Endothelial cell of umbilical vein (primary cell): ENCODE measurements at regions not wholly inside any gene's neighbourhood (a gene's known extent, or its start where the extent isn't known, plus 50 kb on each side); places are given as distances from the start of the nearest gene placed in this dataset.

Source experiments
- BruUV-seq: library from RNA; stranded (reverse); fragments of 400-500 nt; replicated peaks from 2 replicates; lab custom pipeline; 2021; lab: Mats Ljungman, UMichigan
- CTCF ChIA-PET: fragments of 300-600, 350-600 bp; sonication (Branson Sonifier 250); formaldehyde crosslinking; loops from one replicate; lab custom pipeline; 2021; ENCODE audit warnings: antibody characterized with exemption, inconsistent platforms; lab: Charles Lee
- POLR2A ChIA-PET: fragments of 300-600, 350-600 bp; sonication (Branson Sonifier 250); formaldehyde crosslinking; loops from one replicate; lab custom pipeline; 2021; ENCODE audit warnings: antibody characterized with exemption, inconsistent platforms; lab: Charles Lee
- DNase-seq: peaks from one replicate; pipeline ENCODE4 v3.0.0-alpha.2; 2011; ENCODE audit warnings: low read depth, low spot score
- FAIRE-seq: peaks from 2 replicates; lab custom pipeline; 2011; peaks lifted over from hg19 to GRCh38; lab: Jason Lieb, UNC
- H2AFZ ChIP-seq: 2 replicates; pipeline ENCODE4 v1.6.0; 2012; ENCODE audit warnings: low read depth, low read length, control low read depth, inconsistent platforms
- H3K27ac ChIP-seq: 2 replicates; pipeline ENCODE4 v1.5.1; 2011; ENCODE audit warnings: low read depth, mild to moderate bottlenecking, control low read depth, low read length, moderate library complexity; ENCODE audit not compliant: insufficient read depth
- H3K27me3 ChIP-seq, 2 experiments: 2 replicates each; pipeline versions ENCODE4 v1.6.0 to v1.6.1; 2011; ENCODE audit warnings: low read length in 2 of 2, mixed read lengths in 1 of 2; ENCODE audit not compliant: control insufficient read depth in 2 of 2, insufficient read depth in 2 of 2
- H3K36me3 ChIP-seq, 2 experiments: 2 replicates in 1 of 2; 3 replicates in 1 of 2; pipeline ENCODE4 v1.5.1; 2011; ENCODE audit warnings: low read length in 2 of 2, mild to moderate bottlenecking in 1 of 2, moderate library complexity in 1 of 2; ENCODE audit not compliant: control insufficient read depth in 2 of 2, insufficient read depth in 2 of 2; ENCODE audit errors: extremely low read depth in 1 of 2
- H3K4me1 ChIP-seq: 3 replicates; pipeline ENCODE4 v1.5.1; 2011; ENCODE audit warnings: mild to moderate bottlenecking, low read length; ENCODE audit not compliant: control insufficient read depth, insufficient read depth; ENCODE audit errors: extremely low read depth
- H3K4me2 ChIP-seq: 2 replicates; pipeline ENCODE4 v1.6.1; 2011; ENCODE audit warnings: low read length, control low read depth, mixed read lengths; ENCODE audit not compliant: insufficient read depth
- H3K4me3 ChIP-seq, 3 experiments: fragments of 200-600 bp in 1 of 3; sonication (generic), shearing (Covaris generic) in 1 of 3; replicated peaks in 1 of 3; 2 replicates each; pipeline ENCODE4 v1.5.1; 2011 to 2016; ENCODE audit warnings: control low read depth in 3 of 3, low read length in 3 of 3, mild to moderate bottlenecking in 2 of 3, inconsistent platforms in 1 of 3, low read depth in 1 of 3, moderate library complexity in 1 of 3; ENCODE audit not compliant: insufficient read depth in 1 of 3
- H3K79me2 ChIP-seq: 2 replicates; pipeline ENCODE4 v1.6.0; 2012; ENCODE audit warnings: low read length, inconsistent platforms; ENCODE audit not compliant: control insufficient read depth, insufficient read depth
- H3K9ac ChIP-seq: replicated peaks from 2 replicates; pipeline ENCODE3; 2011; ENCODE audit warnings: low read length, control low read depth; ENCODE audit not compliant: insufficient read depth; ENCODE audit errors: extremely low read depth
- H3K9me1 ChIP-seq: replicated peaks from 3 replicates; pipeline ENCODE4 v1.6.0; 2011; ENCODE audit warnings: mild to moderate bottlenecking, low read length; ENCODE audit not compliant: control insufficient read depth, insufficient read depth; ENCODE audit errors: extremely low read depth
- H3K9me3 ChIP-seq: replicated peaks from 2 replicates; pipeline ENCODE4 v1.5.1; 2012; ENCODE audit warnings: low read length, inconsistent platforms; ENCODE audit not compliant: control insufficient read depth, insufficient read depth
- H4K20me1 ChIP-seq: replicated peaks from 2 replicates; pipeline ENCODE3; 2011; ENCODE audit warnings: mild to moderate bottlenecking, low read length; ENCODE audit not compliant: control insufficient read depth, insufficient read depth; ENCODE audit errors: extremely low read depth
- EZH2 ChIP-seq: IDR thresholded peaks from 2 replicates; pipeline ENCODE4 v1.6.1; 2012; ENCODE audit warnings: borderline replicate concordance, low read depth, mild to moderate bottlenecking, moderate library complexity, low read length, inconsistent platforms; ENCODE audit not compliant: severe bottlenecking
- FOS ChIP-seq: IDR thresholded peaks from 2 replicates; pipeline ENCODE4 v1.6.1; 2011; ENCODE audit warnings: mild to moderate bottlenecking, low read length, moderate library complexity, borderline replicate concordance; ENCODE audit not compliant: insufficient read depth
- GATA2 ChIP-seq: IDR thresholded peaks from 2 replicates; pipeline ENCODE4 v1.7.0; 2011; ENCODE audit warnings: low read depth, mild to moderate bottlenecking, moderate library complexity, mixed read lengths, low read length; ENCODE audit not compliant: insufficient read length, insufficient read depth
- JUN ChIP-seq: IDR thresholded peaks from 2 replicates; pipeline ENCODE4 v1.6.1; 2011; ENCODE audit warnings: borderline replicate concordance, low read depth; ENCODE audit not compliant: insufficient read length, insufficient read depth
- MYC ChIP-seq: IDR thresholded peaks from one replicate; pipeline ENCODE4 v1.6.1; 2011; ENCODE audit warnings: mild to moderate bottlenecking, low read depth, low read length
- POLR2A ChIP-seq: IDR thresholded peaks from 2 replicates; pipeline ENCODE4 v1.6.1; 2012; ENCODE audit warnings: low read depth, mild to moderate bottlenecking, control low read depth, low read length
- dilution Hi-C: fragments of 300-500 bp; cut with MboI; formaldehyde crosslinking; loops from one replicate; pipeline ENCODE4 v1.15.0; 2019; ENCODE audit warnings: low sequenced_read_pairs; ENCODE audit not compliant: extremely low pct_ligation_motif_present
- intact Hi-C: fragments of 100-400 bp; cut with micrococcal nuclease; formaldehyde crosslinking; loops from one replicate; pipeline ENCODE4 v1.10.0; 2022
- TF ChIP-seq, protein P1 (sequence below): IDR thresholded peaks from 2 replicates; pipeline ENCODE4 v1.6.1; 2011; ENCODE audit not compliant: insufficient read depth, insufficient read length
- TF ChIP-seq, protein P2 (sequence below), 2 donors: IDR thresholded peaks; 1 replicate in 1 of 2; 2 replicates in 1 of 2; pipeline ENCODE4 v1.5.1; 2011; ENCODE audit warnings: low read length in 2 of 2, mild to moderate bottlenecking in 2 of 2, moderate library complexity in 2 of 2, control low read depth in 1 of 2, inconsistent platforms in 1 of 2, low read depth in 1 of 2; ENCODE audit not compliant: insufficient read depth in 1 of 2; ENCODE audit errors: extremely low read depth in 1 of 2

DNA sequence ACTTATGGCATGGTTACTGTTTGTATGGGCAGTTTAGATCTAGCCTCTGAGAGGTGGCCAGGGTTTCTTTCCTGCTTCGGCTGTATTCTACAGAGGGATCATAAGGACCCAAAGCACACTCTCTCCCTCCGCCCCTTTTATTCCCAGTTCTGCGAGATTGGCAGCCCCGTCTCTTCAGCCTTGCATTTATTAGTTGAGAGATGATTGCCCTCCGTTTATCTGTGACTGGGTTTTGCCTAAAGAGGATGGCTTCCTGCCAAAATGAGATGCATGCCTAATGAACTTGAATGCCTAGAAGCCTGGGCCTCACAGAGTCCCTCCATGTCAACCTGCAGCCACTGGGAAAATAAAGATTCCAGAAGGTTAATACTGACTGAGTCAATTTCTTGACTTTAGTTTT lies 97.1 kb upstream of the CHL1 start:
- H3K9me1 ChIP-seq = no peaks in the 10 kb centered on the region
- intact Hi-C loops (no loop called here), dilution Hi-C loops (no loop called here)
- H2AFZ ChIP-seq = no peak overlapping the region
- POLR2A ChIA-PET = no interaction called here
- H4K20me1 ChIP-seq = no peaks in the 10 kb centered on the region
- H3K27me3 ChIP-seq = no peaks in the 10 kb centered on the region
- no TSS peak for BruUV-seq
- DNase-seq (no peak), FAIRE-seq (no peak)
- H3K9ac ChIP-seq = no peak overlapping the region
- no peak overlapping the region for H3K4me3 ChIP-seq
- CTCF ChIA-PET = no interaction called here
- H3K9me3 ChIP-seq = peaks cover 9% of the 10 kb centered on the region
- H3K79me2 ChIP-seq = no peaks in the 10 kb centered on the region
- H3K27ac ChIP-seq = no peak overlapping the region
- H3K4me1 ChIP-seq = no peaks in the 10 kb centered on the region
- no peak overlapping the region for H3K4me2 ChIP-seq
- H3K36me3 ChIP-seq = no peaks in the 10 kb centered on the region
- TF ChIP-seq, protein P1, sequence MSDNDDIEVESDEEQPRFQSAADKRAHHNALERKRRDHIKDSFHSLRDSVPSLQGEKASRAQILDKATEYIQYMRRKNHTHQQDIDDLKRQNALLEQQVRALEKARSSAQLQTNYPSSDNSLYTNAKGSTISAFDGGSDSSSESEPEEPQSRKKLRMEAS = no peak
- TF ChIP-seq FOS = no peak
- no peak for TF ChIP-seq MYC
- no peak for TF ChIP-seq POLR2A
- no peak for TF ChIP-seq GATA2
- TF ChIP-seq EZH2 = no peak
- TF ChIP-seq JUN = no peak
- TF ChIP-seq, protein P2, sequence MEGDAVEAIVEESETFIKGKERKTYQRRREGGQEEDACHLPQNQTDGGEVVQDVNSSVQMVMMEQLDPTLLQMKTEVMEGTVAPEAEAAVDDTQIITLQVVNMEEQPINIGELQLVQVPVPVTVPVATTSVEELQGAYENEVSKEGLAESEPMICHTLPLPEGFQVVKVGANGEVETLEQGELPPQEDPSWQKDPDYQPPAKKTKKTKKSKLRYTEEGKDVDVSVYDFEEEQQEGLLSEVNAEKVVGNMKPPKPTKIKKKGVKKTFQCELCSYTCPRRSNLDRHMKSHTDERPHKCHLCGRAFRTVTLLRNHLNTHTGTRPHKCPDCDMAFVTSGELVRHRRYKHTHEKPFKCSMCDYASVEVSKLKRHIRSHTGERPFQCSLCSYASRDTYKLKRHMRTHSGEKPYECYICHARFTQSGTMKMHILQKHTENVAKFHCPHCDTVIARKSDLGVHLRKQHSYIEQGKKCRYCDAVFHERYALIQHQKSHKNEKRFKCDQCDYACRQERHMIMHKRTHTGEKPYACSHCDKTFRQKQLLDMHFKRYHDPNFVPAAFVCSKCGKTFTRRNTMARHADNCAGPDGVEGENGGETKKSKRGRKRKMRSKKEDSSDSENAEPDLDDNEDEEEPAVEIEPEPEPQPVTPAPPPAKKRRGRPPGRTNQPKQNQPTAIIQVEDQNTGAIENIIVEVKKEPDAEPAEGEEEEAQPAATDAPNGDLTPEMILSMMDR (IDR thresholded peaks at IDR 0.05; ENCODE audit: extremely low read depth in 1 of 2, insufficient read depth in 1 of 2, low read depth in 1 of 2, low read length in 2 of 2) = no peak
